ENCODE measurements at regions not wholly inside any gene's neighbourhood (a gene's known extent, or its start where the extent isn't known, plus 50 kb on each side); places are given as distances from the start of the nearest gene placed in this dataset.
"Not testable (repeated sequence)": the region's sequence is repeated elsewhere in the genome, so short reads cannot be mapped to it uniquely, and the experiment has no call there.

DNA sequence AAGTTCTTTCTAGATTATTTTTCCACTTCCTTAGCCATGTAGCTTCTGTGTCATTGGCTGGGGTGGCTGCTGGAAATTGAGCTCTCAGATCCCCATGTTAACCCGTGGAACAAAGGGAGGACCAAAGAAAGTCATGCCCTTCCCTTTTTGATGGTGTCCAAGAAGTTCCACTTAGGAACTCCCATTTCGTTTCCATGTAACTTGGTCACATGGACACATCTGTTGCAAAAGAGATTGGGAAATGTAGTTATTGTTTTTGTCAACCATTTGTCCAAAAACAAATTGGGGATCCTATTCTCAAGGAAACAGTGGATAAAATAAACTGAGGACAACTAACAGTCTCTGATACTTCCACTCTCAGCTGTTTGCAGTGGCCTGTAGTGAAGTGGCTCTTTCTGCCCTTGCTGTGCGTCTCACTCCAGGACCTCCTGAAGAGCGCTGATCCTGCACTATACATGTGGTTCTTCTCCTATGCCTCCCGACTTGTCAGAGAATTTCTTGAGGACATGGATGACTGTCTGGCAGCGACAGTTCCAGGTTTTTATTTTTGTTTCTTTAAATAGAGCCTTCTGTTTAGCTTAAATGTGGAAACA lies 125.3 kb upstream of the LNX1 start:
- no peak for DNase-seq (ENCODE audit: low spot score)

DNA sequence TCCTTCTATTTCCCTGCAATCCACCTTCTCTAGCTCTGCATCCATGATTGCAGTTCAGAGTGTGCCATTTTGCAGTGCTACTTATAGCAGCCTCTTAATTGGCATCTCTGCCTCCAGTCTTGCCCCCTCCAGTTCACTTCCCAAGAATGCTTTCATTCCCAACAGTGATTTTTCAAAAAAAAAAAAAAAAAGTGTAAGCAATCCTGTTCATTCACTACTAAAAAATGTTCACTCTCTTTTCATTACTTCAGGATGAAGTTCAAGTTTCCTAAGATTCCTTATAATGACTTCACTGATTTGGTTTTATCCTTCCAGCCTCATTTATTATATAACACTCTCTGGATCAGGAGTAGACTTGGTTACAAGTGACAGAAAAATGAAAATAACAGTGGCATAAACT lies 124.7 kb upstream of the LNX1 start:
- no peak for DNase-seq (ENCODE audit: low spot score)

DNA sequence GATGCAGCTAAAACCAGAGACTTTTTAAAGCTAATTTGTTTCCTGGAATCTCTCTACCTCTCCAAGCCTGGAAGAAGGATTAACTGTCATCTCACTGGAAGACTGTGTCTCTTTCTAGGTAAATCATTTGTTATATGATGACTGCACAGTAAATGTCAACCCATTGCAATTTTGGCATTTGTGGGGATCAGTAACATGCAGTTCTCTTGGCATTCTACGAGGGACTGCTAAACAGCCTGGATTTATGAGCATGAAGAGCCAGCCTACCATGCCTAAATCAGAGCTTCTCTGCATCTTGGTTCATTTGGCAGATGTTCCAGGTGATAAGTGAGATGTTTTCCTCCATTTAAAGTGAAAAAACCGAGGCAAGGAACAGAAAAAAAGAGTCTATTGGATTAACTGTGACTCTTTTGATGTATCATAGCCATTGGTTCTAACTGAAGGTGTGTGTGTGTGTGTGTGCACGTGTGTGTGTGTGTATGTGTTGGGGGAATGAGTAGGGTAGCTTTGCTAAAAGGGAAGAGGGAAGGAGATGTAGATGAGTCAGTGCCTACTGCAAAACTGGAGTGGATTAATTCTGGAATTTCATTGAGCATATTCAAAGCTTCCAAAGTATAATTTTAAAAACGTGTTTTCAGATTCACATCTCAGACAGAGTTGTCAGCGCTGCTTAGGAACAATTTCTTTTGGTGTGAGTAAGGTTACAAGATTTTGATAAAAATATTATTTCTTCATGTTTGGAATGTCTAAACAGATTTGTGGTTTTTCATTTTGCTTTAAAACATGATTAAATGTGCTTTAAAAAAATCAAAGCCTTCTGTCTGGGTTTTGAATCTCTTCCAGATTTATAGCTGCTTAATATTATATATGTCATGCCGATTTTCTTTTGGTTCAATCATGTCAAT lies 123.2 kb upstream of the LNX1 start:
- peak; percentile 85 for DNase-seq (ENCODE audit: low spot score)

DNA sequence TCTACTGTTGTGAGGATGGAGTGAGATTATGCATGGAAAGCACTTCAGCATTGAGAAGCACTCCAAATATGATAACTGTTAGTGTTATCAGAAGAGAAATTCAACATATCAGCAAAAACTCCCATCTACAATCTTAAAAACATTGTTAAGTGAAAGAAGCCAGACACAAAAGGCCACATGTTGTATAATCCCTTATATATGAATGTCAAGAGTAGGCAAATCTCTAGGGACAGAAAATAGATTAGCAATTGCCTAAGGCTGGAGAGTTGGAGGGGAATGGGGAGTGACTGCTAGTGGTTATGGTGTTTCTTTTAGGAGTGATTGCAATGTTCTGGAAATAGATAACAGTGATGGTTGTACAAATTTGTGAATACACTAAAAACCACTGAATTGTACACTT lies 122.5 kb upstream of the LNX1 start:
- no peak for DNase-seq (ENCODE audit: low spot score)

DNA sequence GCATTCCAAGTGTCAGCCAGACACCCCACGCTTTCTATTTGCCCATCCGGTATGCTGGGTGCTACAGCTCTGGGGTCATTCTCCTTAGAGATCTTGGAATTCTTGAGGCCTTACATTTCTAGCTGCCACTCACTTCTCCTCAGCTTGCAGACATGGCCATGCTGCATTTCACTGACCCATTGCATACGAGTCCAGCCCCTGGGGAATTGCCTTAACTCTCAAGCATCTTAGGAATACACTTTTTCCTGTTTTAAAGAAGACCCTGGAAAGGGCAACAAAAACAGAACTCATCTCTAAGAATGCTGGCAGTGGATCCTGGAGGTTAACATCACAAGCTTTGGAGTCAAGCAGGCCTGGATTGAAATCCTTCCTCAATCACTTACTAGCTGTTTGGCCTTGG lies 122.0 kb upstream of the LNX1 start:
- DNase-seq (ENCODE audit: low spot score) = peak; percentile 87

DNA sequence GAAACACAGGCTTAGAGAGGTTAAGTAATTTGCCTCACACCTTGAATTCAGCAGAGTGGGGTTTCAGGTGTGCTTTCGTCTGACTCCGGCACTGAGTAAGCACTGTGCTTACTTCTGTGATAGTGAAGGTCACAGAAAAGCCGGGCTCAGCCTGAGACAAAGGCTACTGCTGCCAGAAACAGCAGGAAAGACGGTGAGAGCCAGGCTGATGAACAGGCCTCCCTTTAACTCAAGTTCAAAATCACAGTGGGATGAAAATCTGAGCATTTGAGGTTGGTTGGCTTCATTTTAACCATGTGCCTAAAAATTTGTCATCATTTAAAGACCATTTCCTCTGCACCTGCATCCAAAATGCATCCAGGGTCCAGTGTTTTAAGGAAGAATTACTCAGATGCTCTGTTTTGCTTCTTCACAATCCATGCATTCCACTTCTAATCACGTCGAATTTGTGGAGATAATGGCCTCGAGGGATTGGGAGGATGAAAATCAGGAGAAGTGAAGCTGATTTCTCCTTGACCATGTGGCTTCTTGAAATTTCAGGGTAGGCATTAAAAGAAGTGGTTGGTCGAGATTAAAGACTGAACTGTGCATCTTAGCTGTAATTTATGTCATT lies 121.2 kb upstream of the LNX1 start:
- peak; percentile 55 for DNase-seq (ENCODE audit: low spot score)

DNA sequence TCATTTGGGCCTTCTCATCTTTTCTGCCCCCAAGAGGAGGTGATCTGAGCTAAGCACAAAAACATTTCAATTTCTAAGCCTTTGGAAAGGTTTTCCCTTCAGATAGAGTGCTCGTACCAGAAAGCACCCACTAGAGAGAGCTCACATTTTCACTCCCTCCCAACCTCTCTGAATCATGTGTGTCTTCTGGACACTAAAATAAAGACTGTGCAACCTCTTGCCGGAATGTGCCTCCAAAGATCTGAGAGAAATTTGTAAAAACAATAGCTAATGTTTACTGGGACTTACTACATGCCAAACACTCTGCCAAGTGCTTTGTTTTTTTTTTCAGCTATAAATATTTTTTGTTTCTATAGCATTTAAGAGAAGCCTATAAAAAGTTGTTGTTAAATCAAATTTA lies 120.6 kb upstream of the LNX1 start:
- no peak for DNase-seq (ENCODE audit: low spot score)

DNA sequence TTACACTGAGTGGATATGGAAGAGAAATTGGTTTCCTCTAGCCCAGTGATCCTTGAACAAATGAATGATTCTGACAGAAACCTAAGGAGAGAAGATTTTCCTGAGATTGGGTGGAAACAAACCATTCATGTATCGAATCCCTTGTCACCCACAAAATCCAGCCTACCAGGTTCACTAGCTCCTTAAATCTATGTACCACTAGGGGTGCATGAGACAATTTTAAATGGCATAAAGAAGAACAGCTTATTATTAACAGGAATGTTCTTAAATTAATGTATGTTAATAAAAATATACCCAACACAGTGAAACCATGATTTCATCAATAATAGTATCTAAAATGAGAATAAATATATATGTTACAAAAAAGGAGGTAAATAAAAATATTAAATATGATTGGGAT lies 118.4 kb upstream of the LNX1 start:
- no peak for DNase-seq (ENCODE audit: low spot score)

DNA sequence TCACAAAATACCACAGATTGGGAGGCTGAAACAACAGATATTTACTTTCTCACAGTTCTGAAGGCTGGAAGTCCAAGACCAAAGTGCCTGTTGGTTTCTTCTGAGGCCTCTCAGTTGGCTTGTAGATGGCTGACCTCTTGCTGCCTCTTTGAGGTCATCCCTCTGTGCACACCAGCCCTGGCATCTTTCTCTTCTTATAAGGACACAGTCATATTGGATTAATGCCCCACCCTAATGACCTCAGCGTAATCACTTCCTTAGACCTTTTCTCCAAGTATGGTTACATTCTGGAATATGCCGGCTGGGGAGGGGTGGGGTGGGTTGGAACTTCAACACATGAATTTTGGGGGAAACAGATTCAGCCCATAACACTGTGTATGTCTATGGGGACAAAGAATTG lies 116.2 kb upstream of the LNX1 start:
- DNase-seq (ENCODE audit: low spot score) = no peak

DNA sequence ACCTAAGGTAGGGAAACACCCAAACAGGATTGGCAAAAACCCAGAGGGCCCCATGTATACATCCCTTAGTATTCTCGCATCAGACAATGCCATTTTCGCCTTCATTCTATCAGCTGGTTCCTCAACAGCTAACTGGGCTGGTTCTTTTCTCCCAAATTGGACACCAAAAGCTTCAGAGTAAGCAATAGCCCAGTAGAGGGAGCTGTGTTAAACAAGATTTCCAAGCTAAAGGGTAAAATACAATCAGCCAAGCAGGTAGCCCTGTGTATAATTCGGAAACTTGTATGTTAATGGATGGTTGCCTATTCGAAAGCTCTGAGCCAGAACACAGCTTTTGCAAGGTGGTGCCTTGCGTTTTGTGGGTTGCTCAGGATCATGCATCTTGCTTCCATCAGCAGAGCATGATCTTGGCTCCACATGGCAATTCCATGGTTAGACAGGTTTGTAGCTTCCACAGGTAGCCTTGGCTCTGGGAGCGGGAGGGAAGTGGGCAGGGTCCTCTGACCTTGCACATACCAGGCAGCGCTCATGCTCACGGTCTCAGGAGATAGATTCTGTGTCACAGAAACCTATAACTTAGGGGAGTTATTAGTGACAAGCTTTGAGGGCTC lies 115.2 kb upstream of the LNX1 start:
- peak; percentile 62 for DNase-seq (ENCODE audit: low spot score)

DNA sequence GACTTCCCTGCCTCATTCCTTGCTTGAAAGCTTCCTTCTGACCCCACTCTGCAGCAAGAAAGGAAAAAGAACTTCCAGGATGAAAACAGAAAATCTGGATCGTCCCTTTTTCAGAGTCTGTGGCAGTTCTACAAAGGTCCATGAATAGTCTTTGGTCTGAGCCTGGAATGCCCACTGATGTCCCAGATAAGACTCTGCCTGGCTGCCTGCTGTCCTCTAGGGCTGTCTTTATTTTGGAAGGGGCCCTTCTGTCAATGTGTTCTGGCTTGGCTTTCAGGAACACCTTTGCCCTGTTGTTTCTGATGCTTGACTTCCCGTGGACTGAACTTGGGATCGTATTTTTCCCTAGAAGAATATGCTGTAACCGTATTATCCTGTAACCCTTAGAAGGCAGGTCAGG lies 114.7 kb upstream of the LNX1 start:
- DNase-seq (ENCODE audit: low spot score) = no peak

DNA sequence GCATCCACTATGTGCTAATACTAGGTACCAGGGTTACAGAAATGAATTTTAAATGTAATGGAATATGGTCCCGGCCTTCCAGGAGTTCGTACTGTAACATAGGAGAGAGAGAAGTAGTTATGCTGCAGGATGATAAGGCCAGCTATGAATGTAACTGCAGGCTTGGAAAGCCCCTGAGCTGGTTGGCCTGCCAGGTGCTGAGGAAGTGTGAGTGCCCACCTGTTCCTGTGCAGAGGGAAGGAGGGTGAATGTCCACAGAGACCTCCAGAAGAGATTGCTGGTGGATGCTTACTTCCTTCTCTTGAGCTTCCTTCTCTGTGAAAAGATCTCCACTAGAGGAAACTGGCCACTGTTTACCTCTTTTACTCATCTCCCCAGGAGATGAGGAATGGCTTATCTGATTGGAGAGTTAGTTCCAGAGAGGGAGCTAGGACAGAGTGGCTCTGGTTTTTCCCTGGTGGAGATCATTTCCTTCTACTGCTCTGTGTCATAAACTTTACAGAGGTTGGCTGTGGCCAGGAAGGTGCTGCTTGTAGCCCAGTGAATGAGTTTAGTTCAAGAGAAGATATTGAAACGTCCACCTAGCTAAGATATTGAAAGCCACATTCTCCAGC lies 114.0 kb upstream of the LNX1 start:
- no peak for DNase-seq (ENCODE audit: low spot score)

DNA sequence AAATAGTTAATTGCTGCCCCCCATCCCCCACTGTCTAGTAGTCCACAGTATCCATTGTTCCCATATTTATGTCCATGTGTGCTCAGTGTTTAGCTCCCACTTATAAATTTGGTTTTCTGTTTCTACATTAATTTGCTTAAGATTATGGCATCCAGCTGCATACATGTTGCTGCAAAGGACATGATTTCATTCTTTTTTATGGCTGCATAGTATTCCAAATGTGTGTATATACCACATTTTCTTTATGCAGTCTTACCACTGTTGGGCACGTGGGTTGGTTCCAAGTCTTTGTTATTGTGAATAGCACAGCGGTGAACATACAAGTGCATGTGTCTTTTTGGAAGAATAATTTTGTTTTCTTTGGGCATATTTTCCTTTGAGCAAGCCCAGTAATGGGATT lies 113.0 kb upstream of the LNX1 start:
- DNase-seq (ENCODE audit: low spot score) = no peak

DNA sequence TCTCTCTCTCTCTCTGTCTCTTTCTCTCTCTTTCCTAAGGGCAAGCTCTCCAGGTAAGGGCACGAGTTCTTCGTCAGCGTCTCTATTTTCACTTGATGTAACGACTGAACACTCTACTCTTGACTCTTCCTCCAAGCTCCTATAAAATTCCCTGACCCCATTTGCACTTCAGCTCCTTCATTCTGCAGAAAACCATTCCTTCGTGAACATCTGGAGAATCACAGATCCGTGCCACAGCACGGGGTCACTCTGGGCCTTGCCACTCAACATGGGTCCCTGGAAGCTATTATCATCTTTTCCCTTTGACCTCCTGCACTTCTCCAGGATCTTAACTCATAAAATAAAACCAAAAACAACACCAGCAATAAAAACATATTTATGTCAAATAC lies 112.0 kb upstream of the LNX1 start:
- DNase-seq (ENCODE audit: low spot score) = no peak

DNA sequence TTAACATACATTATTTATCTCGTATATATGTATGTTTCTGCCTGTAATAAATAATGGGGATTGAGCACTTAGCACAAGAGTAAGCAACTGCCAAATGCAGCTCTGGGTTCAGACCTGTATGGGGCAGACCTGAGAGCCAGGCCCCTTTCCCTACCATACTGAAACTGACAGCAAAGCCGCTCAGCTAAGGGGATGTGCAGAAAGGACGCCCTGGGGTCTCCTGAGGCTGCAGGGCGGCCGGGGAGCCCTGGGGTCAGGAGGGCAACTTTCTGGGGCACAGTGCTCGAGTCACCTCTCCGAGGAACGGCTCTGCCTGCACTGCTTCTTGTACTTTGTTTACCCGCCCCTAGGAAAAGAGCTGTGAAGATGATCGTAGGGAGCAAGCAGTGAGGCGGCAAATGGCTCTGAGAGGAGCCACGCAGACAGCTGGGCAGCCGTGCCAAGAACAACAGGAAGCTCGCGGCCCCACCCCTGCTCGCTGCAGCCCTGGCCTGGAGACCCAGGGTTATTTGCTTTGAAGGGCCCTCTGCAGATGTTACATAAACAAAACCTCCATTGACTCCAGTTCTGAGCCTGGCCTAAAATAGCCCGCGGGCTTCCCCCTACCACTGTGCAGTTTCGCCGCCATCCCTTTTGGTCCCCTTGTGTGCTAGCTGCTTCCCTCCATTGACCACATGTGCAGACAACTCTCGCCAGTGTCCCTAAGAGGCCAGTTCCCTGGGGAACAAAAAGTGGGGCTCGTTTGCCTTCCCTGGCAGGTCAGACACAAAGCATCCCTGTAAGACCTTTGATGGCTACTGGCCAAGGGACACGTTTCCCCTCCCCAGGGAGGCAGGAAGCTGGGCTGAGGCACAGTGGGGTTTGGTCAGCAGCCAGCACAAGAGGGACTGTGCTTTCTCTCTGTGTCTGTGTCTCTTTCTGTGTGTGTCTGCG lies 111.3 kb upstream of the LNX1 start:
- peak; percentile 88 for DNase-seq (ENCODE audit: low spot score)

DNA sequence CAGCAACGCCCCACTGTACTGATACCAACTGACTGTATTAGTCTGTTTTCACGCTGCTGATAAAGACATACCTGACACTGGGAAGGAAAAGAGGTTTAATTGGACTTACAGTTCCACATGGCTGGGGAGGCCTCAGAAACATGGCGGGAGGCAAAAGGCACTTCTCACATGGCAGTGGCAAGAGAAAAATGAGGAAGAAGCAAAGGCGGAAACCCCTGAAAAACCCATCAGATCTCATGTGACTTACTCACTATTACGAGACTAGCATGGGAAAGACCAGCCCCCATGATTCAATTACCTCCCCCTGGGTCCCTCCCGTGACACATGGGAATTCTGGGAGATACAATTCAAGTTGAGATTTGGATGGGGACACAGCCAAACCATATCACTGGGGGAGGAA lies 110.0 kb upstream of the LNX1 start:
- DNase-seq (ENCODE audit: low spot score) = not testable (repeated sequence)

DNA sequence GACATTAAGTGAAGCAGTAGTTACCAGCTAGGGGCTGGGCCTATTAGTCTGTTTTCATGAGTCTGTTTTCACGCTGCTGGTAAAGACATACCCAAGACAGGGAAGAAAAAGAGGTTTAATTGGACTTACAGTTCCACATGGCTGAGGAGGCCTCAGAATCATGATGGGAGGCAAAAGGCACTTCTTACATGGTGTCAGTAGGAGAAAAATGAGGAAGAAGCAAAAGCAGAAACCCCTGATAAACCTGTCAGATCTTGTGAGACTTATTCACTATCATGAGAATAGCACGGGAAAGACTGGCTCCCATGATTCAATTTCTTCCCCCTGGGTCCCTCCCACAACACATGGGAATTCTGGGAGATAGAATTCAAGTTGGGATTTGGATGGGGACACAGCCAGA lies 108.0 kb upstream of the LNX1 start:
- not testable (repeated sequence) for DNase-seq (ENCODE audit: low spot score)

DNA sequence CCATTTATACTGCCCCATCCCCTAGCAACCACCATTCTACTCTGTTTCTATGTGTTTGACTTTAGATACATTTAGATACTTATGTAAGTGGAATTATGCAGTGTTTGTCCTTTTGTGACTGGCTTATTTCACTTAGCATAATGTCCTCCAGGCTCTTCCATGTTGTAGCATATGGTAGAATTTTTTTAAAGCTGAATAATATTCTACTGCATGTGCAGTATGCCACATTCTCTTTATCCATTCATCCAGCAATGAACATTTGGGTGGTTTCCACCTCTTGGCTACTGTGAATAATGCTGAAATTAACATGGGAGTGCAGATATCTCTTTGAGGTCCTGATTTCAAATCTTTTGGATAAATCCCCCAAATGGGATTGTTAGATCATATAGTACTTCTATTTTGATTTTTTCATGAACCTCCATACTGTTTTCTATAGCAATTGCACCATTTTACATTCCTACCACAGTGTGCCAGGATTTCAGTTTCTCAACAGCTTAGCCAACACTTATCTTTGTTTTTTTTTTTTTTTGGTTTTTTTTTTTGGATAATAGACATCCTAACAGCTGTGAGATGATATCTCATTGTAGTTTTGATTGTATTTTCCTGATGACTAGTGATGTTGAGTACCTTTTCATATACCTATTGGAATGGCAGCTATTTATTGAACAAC lies 105.9 kb upstream of the LNX1 start:
- DNase-seq (ENCODE audit: low spot score) = no peak

DNA sequence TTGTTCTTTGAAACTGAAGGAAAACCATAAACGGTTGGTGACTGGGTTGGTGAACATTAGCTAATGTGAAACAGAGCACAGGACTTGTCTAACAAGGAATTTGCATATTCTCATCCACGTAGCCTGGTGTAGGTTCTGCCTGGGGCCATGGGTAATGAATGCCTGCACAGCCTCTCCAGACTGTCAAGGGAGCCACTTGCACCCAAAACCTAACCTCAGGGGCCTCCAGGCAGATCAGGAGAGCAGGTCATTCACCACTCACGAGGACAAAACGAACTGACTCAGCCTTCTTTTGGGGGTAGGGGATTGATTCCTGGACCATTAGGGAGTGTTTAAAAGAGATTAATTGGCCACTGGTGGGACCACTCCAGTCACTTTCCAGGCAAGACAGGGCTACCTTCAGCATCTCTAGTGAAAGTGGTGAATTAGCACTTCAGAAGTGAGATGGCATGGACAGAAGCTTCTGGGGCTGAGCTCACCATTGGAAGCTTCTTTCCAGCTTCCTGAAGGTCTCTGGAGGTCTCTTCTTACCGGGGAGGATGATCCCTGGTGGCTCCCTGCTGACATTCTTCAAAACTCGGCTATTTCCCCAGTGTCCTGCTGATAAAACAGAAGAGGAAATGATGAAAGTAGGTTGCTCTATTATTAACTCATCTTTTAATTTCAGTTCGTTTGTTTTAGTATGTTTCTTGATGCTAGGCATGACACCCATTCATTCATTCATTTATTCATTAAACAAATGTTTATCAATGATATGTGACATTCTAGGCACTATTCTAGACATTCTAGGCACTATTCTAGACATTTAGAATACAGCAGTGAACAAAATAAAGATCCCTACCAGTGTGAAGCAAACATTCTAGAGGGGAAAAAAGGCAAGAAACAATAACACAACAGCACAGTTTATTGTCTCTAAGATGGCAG lies 104.5 kb upstream of the LNX1 start:
- DNase-seq (ENCODE audit: low spot score) = no peak

All from umbilical cord (tissue), 1 donor.